ENCODE measurements at regions not wholly inside any gene's neighbourhood (a gene's known extent, or its start where the extent isn't known, plus 50 kb on each side); places are given as distances from the start of the nearest gene placed in this dataset.

- no peak for TF ChIP-seq CTCF (IDR thresholded peaks at IDR 0.05; ENCODE audit: control insufficient read depth, extremely low read depth, insufficient read depth)
- no peak for DNase-seq (ENCODE audit: low read depth)
- H3K4me3 ChIP-seq (ENCODE audit: low read depth, low read length): no peak overlapping the region
Measured at GRCh38 chr2:147492471-147492870, 352.4 kb upstream of the ACVR2A start.

DNA sequence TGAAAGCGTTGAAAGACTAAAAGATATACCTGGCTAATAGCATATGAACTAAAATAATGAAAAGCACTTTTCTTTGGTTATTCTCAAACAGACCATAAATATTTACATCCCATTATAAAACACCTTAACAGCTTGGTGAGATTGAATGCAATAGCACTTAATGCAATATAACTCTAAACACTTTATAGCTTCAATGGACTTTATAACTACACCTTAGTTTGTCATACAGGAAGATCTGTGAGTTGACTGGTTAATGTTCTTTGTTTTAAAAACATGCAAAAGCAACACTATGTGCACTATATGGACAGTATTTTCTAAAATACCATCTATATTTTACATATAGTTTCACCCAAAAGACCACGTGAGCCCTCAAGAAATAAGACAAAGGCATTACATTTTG, 353.3 kb upstream of the ACVR2A start:
- DNase-seq (ENCODE audit: low read depth): no peak
- TF ChIP-seq CTCF (IDR thresholded peaks at IDR 0.05; ENCODE audit: control insufficient read depth, extremely low read depth, insufficient read depth): no peak
- no peak overlapping the region for H3K4me3 ChIP-seq (ENCODE audit: low read depth, low read length)

GRCh38 chr2:147490401-147491261, 354.2 kb upstream of the ACVR2A start:
- TF ChIP-seq CTCF (IDR thresholded peaks at IDR 0.05; ENCODE audit: control insufficient read depth, extremely low read depth, insufficient read depth): no peak
- no peak for DNase-seq (ENCODE audit: low read depth)
- H3K4me3 ChIP-seq (ENCODE audit: low read depth, low read length): no peak overlapping the region

DNA sequence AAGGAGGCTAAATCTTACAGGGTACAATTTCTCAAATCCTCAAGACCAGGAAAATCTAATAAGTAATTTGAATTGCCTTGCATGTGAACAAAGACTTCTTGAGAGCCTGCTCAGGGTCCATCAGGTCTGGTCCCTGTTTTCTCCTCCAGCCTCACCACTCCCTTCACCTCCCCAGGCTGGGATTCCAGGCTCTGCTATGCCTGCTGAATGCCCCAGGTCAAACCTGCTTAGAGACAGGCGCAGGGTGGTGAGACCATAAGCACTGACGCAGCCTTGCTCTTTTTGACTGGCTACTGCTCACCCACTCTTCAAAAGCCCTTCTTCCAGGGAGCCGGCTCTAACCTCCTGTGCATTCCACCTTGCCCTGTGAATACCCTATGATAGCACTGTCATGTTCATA, 356.4 kb upstream of the ACVR2A start:
- no peak for DNase-seq (ENCODE audit: low read depth)
- TF ChIP-seq CTCF (IDR thresholded peaks at IDR 0.05; ENCODE audit: control insufficient read depth, extremely low read depth, insufficient read depth): no peak
- H3K4me3 ChIP-seq (ENCODE audit: low read depth, low read length): no peak overlapping the region

DNA sequence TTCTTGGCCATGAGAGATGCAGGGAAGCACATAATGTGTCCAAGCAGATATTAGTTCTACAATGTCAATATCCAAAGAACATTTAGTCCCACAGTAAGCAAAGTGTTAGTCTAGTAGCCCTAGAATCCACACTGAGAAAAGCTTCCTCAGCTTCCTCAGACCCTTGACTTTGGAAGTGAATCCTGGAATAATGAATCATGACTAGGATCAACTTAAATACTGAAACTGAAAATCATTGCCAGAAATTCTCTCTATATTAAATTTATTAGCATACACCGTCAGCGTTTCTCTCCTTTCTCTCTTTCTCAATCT, 356.9 kb upstream of the ACVR2A start:
- DNase-seq (ENCODE audit: low read depth): peak; percentile 80
- no peak for TF ChIP-seq CTCF (IDR thresholded peaks at IDR 0.05; ENCODE audit: control insufficient read depth, extremely low read depth, insufficient read depth)

DNA sequence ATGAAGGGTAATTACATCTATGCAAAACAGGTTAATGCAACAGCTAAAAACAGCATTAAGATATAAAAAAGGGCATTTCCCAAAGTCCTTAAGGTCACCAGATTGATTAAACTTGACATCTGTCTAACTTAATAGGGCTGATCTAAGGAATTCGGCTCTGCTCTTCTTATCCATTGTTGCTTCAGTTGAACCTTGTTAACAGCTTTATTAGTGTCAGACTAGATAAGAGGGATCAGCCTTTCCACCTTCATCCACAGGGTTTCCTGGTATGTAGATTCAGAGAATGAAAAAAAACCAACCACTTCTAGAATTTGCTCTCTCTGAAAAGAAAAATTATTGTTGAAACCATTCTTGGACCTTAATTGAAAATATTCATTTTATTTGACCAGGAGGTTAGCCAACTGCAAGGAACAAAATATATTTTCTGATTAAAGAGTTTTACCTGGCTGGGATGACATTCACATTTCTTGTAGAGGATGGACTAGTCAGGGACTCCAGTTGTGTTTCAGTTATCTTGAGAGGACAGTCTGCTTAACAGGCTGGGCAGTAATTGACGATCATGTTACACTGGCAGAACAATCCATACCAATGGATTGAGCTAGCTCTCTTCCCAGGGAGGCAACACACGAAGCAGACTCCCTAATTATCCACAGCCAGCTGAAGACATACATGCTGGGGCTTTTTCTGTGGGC, 357.4 kb upstream of the ACVR2A start:
- no peak for DNase-seq (ENCODE audit: low read depth)
- no peak for TF ChIP-seq CTCF (IDR thresholded peaks at IDR 0.05; ENCODE audit: control insufficient read depth, extremely low read depth, insufficient read depth)
- no peak overlapping the region for H3K4me3 ChIP-seq (ENCODE audit: low read depth, low read length)

More for the DNA sequence above, 356.9 kb upstream of the ACVR2A start:
- H3K4me3 ChIP-seq (ENCODE audit: low read depth, low read length): no peak overlapping the region
